ENCODE measurements at regions not wholly inside any gene's neighbourhood (a gene's known extent, or its start where the extent isn't known, plus 50 kb on each side); places are given as distances from the start of the nearest gene placed in this dataset.
"Not testable (repeated sequence)": the region's sequence is repeated elsewhere in the genome, so short reads cannot be mapped to it uniquely, and the experiment has no call there.

DNA sequence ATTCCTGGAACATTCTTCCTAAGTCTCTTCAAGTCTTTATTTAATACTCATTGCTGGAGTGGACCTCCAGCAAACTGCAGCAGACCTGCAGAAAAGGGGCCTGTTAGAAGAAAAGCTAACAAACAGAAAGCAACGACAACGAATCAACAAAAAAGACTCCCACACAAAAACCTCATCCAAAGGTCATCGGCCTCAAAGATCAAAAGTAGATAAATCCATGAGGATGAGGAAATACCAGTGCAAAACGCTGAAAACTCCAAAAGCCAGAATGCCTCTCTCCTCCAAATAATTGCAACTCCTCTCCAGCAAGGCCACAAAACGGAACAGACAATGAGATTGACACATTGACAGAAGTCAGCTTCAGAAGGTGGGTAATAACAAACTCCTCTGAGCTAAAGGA lies 472.2 kb downstream of the C12orf50 start:
- peaks cover 0 to 7% (median 3%) of the 10 kb centered on the region in 7 donors for H3K9me3 Mint-ChIP-seq
- no peaks in the 10 kb centered on the region for H3K27me3 ChIP-seq (ENCODE audit: control insufficient read depth in 2 of 2, insufficient read depth in 2 of 2, low read length in 2 of 2)
- H2AFZ ChIP-seq (ENCODE audit: insufficient read depth, low read depth, low read length, poor library complexity, severe bottlenecking) = no peak overlapping the region
- no peaks in the 10 kb centered on the region for H4K20me1 ChIP-seq (ENCODE audit: insufficient read depth, low read length)
- H3K27ac ChIP-seq (ENCODE audit: low read depth in 1 of 2, low read length in 2 of 2) = no peak overlapping the region
- intact Hi-C loops (cut with micrococcal nuclease) = no loop called here
- no peak for DNase-seq
- H3K4me1 ChIP-seq (ENCODE audit: control insufficient read depth in 1 of 2, insufficient read depth in 2 of 2, low read length in 2 of 2) = no peaks in the 10 kb centered on the region
- no peak overlapping the region for H3K27ac Mint-ChIP-seq
- no peaks in the 10 kb centered on the region for H3K9me3 ChIP-seq (replicated peaks in 1 of 2; ENCODE audit: control insufficient read depth in 1 of 2, insufficient read depth in 1 of 2, low read length in 2 of 2)
- no peaks in the 10 kb centered on the region for H3K36me3 ChIP-seq (replicated peaks in 1 of 2; ENCODE audit: control insufficient read depth in 1 of 2, insufficient read depth in 2 of 2, low read length in 2 of 2)
- H3K4me3 Mint-ChIP-seq = no peak overlapping the region
- TF ChIP-seq, protein P1, sequence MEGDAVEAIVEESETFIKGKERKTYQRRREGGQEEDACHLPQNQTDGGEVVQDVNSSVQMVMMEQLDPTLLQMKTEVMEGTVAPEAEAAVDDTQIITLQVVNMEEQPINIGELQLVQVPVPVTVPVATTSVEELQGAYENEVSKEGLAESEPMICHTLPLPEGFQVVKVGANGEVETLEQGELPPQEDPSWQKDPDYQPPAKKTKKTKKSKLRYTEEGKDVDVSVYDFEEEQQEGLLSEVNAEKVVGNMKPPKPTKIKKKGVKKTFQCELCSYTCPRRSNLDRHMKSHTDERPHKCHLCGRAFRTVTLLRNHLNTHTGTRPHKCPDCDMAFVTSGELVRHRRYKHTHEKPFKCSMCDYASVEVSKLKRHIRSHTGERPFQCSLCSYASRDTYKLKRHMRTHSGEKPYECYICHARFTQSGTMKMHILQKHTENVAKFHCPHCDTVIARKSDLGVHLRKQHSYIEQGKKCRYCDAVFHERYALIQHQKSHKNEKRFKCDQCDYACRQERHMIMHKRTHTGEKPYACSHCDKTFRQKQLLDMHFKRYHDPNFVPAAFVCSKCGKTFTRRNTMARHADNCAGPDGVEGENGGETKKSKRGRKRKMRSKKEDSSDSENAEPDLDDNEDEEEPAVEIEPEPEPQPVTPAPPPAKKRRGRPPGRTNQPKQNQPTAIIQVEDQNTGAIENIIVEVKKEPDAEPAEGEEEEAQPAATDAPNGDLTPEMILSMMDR (IDR thresholded peaks at IDR 0.05) = no peak
- no peaks in the 10 kb centered on the region for H3K36me3 Mint-ChIP-seq
- H3K4me1 Mint-ChIP-seq = no peaks in the 10 kb centered on the region
- no peaks in the 10 kb centered on the region for H3K27me3 Mint-ChIP-seq (ENCODE audit: low read depth in 3 of 3)
- no peak overlapping the region for H3K4me2 ChIP-seq (replicated peaks; ENCODE audit: extremely low read depth, low read length, poor library complexity, severe bottlenecking)
- H3K9ac ChIP-seq (ENCODE audit: insufficient read depth, low read length, poor library complexity, severe bottlenecking) = no peak overlapping the region
- no CpG with 5 or more reads among the region's 5 CpGs for WGBS (ENCODE audit: insufficient coverage)
- no peaks in the 10 kb centered on the region for H3K79me2 ChIP-seq (ENCODE audit: insufficient read depth, low read length)
- no peak overlapping the region for H3K4me3 ChIP-seq (replicated peaks in 1 of 3; ENCODE audit: low read depth in 2 of 3, low read length in 3 of 3)

DNA sequence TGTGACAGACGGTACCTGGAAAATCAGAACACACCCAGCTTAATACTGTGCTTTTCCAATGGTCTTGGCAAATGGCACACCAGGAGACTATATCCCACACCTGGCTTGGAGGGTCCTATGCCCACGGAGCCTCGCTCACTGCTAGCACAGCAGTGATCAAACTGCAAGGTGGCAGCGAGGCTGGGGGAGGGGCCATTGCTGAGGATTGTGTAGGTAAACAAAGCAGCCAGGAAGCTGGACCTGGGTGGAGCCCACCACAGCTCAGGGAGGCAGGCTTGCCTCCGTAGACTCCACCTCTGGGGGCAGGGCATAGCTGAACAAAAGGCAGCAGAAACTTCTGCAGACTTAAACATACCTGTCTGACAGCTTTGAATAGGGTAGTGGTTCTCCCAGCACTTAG lies 498.0 kb downstream of the C12orf50 start:
- H3K4me3 ChIP-seq (replicated peaks in 1 of 3; ENCODE audit: low read depth in 2 of 3, low read length in 3 of 3); H3K27ac ChIP-seq (ENCODE audit: low read depth in 1 of 2, low read length in 2 of 2); H3K36me3 Mint-ChIP-seq; H4K20me1 ChIP-seq (ENCODE audit: insufficient read depth, low read length); H3K4me1 ChIP-seq (ENCODE audit: control insufficient read depth in 1 of 2, insufficient read depth in 2 of 2, low read length in 2 of 2); H3K4me3 Mint-ChIP-seq; H3K27ac Mint-ChIP-seq; H3K27me3 ChIP-seq (ENCODE audit: control insufficient read depth in 2 of 2, insufficient read depth in 2 of 2, low read length in 2 of 2); DNase-seq; H3K4me2 ChIP-seq (replicated peaks; ENCODE audit: extremely low read depth, low read length, poor library complexity, severe bottlenecking); H3K9ac ChIP-seq (ENCODE audit: insufficient read depth, low read length, poor library complexity, severe bottlenecking); H3K36me3 ChIP-seq (replicated peaks in 1 of 2; ENCODE audit: control insufficient read depth in 1 of 2, insufficient read depth in 2 of 2, low read length in 2 of 2); H2AFZ ChIP-seq (ENCODE audit: insufficient read depth, low read depth, low read length, poor library complexity, severe bottlenecking); H3K27me3 Mint-ChIP-seq (ENCODE audit: low read depth in 3 of 3); H3K4me1 Mint-ChIP-seq; intact Hi-C loops (cut with micrococcal nuclease); H3K79me2 ChIP-seq (ENCODE audit: insufficient read depth, low read length): not testable (repeated sequence)
- WGBS (ENCODE audit: insufficient coverage) = 84% methylated on average over 3 of the region's 5 CpGs
- peaks cover 10 to 12% of the 10 kb centered on the region in 2 donors for H3K9me3 ChIP-seq (replicated peaks in 1 of 2; ENCODE audit: control insufficient read depth in 1 of 2, insufficient read depth in 1 of 2, low read length in 2 of 2)
- peaks cover 0 to 18% (median 7%) of the 10 kb centered on the region in 7 donors for H3K9me3 Mint-ChIP-seq

All from CD14-positive monocyte (primary cell).